ENCODE measurements at regions not wholly inside any gene's neighbourhood (a gene's known extent, or its start where the extent isn't known, plus 50 kb on each side); places are given as distances from the start of the nearest gene placed in this dataset.

GRCh38 chr6:91505199-91505598 lies 918.3 kb upstream of the MAP3K7 start:
- TF ChIP-seq, protein P1, sequence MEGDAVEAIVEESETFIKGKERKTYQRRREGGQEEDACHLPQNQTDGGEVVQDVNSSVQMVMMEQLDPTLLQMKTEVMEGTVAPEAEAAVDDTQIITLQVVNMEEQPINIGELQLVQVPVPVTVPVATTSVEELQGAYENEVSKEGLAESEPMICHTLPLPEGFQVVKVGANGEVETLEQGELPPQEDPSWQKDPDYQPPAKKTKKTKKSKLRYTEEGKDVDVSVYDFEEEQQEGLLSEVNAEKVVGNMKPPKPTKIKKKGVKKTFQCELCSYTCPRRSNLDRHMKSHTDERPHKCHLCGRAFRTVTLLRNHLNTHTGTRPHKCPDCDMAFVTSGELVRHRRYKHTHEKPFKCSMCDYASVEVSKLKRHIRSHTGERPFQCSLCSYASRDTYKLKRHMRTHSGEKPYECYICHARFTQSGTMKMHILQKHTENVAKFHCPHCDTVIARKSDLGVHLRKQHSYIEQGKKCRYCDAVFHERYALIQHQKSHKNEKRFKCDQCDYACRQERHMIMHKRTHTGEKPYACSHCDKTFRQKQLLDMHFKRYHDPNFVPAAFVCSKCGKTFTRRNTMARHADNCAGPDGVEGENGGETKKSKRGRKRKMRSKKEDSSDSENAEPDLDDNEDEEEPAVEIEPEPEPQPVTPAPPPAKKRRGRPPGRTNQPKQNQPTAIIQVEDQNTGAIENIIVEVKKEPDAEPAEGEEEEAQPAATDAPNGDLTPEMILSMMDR (IDR thresholded peaks at IDR 0.05; ENCODE audit: control extremely low read depth in 1 of 3, insufficient read depth in 1 of 3, low read depth in 1 of 3, low read length in 3 of 3) = no peak
- no peak for TF ChIP-seq JUND (IDR thresholded peaks at IDR 0.05; ENCODE audit: low read length)
- TF ChIP-seq CREB1 (IDR thresholded peaks at IDR 0.05) = no peak
- TF ChIP-seq EP300 (IDR thresholded peaks at IDR 0.05; ENCODE audit: borderline replicate concordance in 1 of 2, low read depth in 2 of 2, low read length in 2 of 2) = no peak
- no peak for TF ChIP-seq ZNF274 (IDR thresholded peaks at IDR 0.05; ENCODE audit: borderline replicate concordance, extremely low read depth, low read length)
- TF ChIP-seq PHF8 (conservative IDR thresholded peaks at IDR 0.05; ENCODE audit: low read depth, low read length) = no peak
- TF ChIP-seq CEBPB (IDR thresholded peaks at IDR 0.05; ENCODE audit: low read depth, low read length) = no peak
- TF ChIP-seq RAD21 (IDR thresholded peaks at IDR 0.05 in 1 of 2, conservative IDR thresholded peaks at IDR 0.05 in 1 of 2; ENCODE audit: low read depth in 2 of 2, low read length in 2 of 2) = no peak
- TF ChIP-seq USF2 (IDR thresholded peaks at IDR 0.05; ENCODE audit: low read length) = no peak
- TF ChIP-seq SUZ12 (IDR thresholded peaks at IDR 0.05; ENCODE audit: low read length) = no peak
- TF ChIP-seq RNF2 (IDR thresholded peaks at IDR 0.05; ENCODE audit: borderline replicate concordance, low read depth, low read length, missing control alignments, poor library complexity, severe bottlenecking) = no peak
- no peak for TF ChIP-seq EGR1 (IDR thresholded peaks at IDR 0.05; ENCODE audit: borderline replicate concordance, low read depth, low read length)
- no peak for TF ChIP-seq TEAD4 (IDR thresholded peaks at IDR 0.05; ENCODE audit: low read depth, low read length)

Measured in H1 (cell line).